PFSK-1 (cell line): ENCODE measurements at regions not wholly inside any gene's neighbourhood (a gene's known extent, or its start where the extent isn't known, plus 50 kb on each side); places are given as distances from the start of the nearest gene placed in this dataset.

Experiments
- FOXP2 ChIP-seq: optimal IDR thresholded peaks from 2 replicates; pipeline ENCODE3; 2011; ENCODE audit warnings: borderline replicate concordance, control low read depth, inconsistent platforms; ENCODE audit not compliant: insufficient read depth; ENCODE audit errors: extremely low read length, extremely low read depth
- POLR2AphosphoS5 ChIP-seq: IDR thresholded peaks from 2 replicates; pipeline ENCODE4 v1.6.1; 2012; ENCODE audit warnings: low read depth, mild to moderate bottlenecking, control low read depth, low read length, moderate library complexity
- REST ChIP-seq, 2 experiments: IDR thresholded peaks; 2 replicates each; pipeline versions ENCODE4 v1.6.1 to v1.8.0; 2011 to 2012; ENCODE audit warnings: low read depth in 2 of 2, low read length in 2 of 2, control low read depth in 1 of 2, inconsistent platforms in 1 of 2, mild to moderate bottlenecking in 1 of 2, moderate library complexity in 1 of 2; ENCODE audit not compliant: insufficient read depth in 1 of 2
- SIN3A ChIP-seq: IDR thresholded peaks from 2 replicates; pipeline ENCODE4 v1.6.1; 2012; ENCODE audit warnings: mild to moderate bottlenecking, low read length, moderate library complexity, borderline replicate concordance; ENCODE audit not compliant: insufficient read depth
- TAF1 ChIP-seq: IDR thresholded peaks from 2 replicates; pipeline ENCODE4 v1.6.1; 2012; ENCODE audit warnings: low read length, control low read depth, borderline replicate concordance; ENCODE audit not compliant: insufficient read depth

DNA sequence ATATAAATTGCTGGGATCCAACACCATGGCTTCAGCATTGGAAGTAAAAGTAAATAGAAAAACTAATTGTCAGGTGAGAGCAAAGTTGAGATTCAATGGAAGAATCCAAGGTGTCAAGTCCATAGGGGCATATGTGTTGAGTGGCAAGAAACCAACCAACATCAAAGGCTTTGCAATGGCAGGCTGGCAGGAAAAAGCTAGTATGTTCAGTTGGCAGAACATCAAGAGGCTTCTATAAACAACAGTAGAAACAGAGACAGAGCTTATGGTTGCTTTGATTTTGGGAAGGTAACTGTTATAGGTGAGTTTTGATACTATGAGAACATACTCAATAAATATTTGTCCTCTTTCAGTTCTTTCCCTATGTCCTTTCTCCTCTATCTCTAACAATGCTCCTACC, 553.7 kb upstream of the MDGA2 start:
- TF ChIP-seq POLR2AphosphoS5 (no peak), SIN3A (no peak), FOXP2 (no peak), TAF1 (no peak), REST (IDR thresholded peaks at IDR 0.05; ENCODE audit: insufficient read depth in 1 of 2, low read depth in 2 of 2, low read length in 2 of 2) (no peak)

- TF ChIP-seq SIN3A: no peak
- TF ChIP-seq POLR2AphosphoS5: no peak
- no peak for TF ChIP-seq FOXP2
- no peak for TF ChIP-seq TAF1
- TF ChIP-seq REST (IDR thresholded peaks at IDR 0.05; ENCODE audit: insufficient read depth in 1 of 2, low read depth in 2 of 2, low read length in 2 of 2): no peak
These were observed 518.5 kb upstream of the MDGA2 start for GRCh38 chr14:48193893-48194292.

- TF ChIP-seq FOXP2: no peak
- no peak for TF ChIP-seq REST (IDR thresholded peaks at IDR 0.05; ENCODE audit: insufficient read depth in 1 of 2, low read depth in 2 of 2, low read length in 2 of 2)
- TF ChIP-seq SIN3A: no peak
- no peak for TF ChIP-seq TAF1
- TF ChIP-seq POLR2AphosphoS5: no peak
These were observed 465.4 kb upstream of the MDGA2 start for GRCh38 chr14:48140804-48141203.

- TF ChIP-seq TAF1 (no peak), FOXP2 (no peak), POLR2AphosphoS5 (no peak), SIN3A (no peak), REST (IDR thresholded peaks at IDR 0.05; ENCODE audit: insufficient read depth in 1 of 2, low read depth in 2 of 2, low read length in 2 of 2) (no peak)
These were observed 454.1 kb upstream of the MDGA2 start for GRCh38 chr14:48129472-48129871.

DNA sequence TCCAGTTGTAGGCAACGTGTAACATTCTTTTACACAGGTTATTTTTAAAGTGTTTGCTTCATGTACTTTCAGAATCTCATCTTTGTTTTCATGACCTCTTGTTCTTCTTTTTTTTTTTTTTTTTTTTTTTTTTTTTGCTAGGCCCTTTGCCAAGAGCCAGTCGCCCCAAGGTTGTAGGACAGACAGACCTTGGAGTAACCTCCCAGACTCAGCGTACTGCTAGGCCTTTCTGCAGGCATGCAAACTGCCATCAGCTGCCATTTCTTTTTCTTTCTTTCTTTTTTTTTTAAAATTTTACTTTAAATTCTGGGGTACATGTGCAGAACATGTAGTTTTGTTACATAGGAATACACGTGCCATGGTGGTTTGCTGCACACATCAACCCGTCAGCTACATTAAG, 452.3 kb upstream of the MDGA2 start:
- no peak for TF ChIP-seq SIN3A
